Kidney epithelial cell (primary cell): ENCODE measurements at regions not wholly inside any gene's neighbourhood (a gene's known extent, or its start where the extent isn't known, plus 50 kb on each side); places are given as distances from the start of the nearest gene placed in this dataset.
"Not testable (repeated sequence)": the region's sequence is repeated elsewhere in the genome, so short reads cannot be mapped to it uniquely, and the experiment has no call there.

Experiments
- DNase-seq: peaks from one replicate; pipeline ENCODE4 v3.0.0-alpha.2; 2010; ENCODE audit warnings: low read depth
- H3K27me3 ChIP-seq: 2 replicates; pipeline ENCODE4 v1.6.0; 2011; ENCODE audit warnings: low read length; ENCODE audit not compliant: control insufficient read depth, insufficient read depth
- H3K36me3 ChIP-seq: 2 replicates; pipeline ENCODE4 v1.5.1; 2011; ENCODE audit warnings: low read length; ENCODE audit not compliant: control insufficient read depth, insufficient read depth
- H3K4me3 ChIP-seq: 2 replicates; pipeline ENCODE4 v1.5.1; 2011; ENCODE audit warnings: low read depth, mild to moderate bottlenecking, control low read depth, low read length
- CTCF ChIP-seq: IDR thresholded peaks from 2 replicates; pipeline ENCODE4 v1.5.1; 2011; ENCODE audit warnings: mild to moderate bottlenecking, moderate library complexity, low read length, control low read depth, inconsistent platforms; ENCODE audit not compliant: insufficient read depth, poor library complexity, severe bottlenecking

- Histone ChIP-seq H3K4me3 (no peak overlapping the region), H3K36me3 (no peaks in the 10 kb centered on the region), H3K27me3 (no peaks in the 10 kb centered on the region)
- TF ChIP-seq CTCF = no peak
- DNase-seq = no peak
These were observed 115.9 kb upstream of the ASB18 start for GRCh38 chr2:236380051-236380612.

GRCh38 chr2:236381253-236381652 is 117.0 kb upstream of the ASB18 start:
- H3K4me3 ChIP-seq, H3K27me3 ChIP-seq, DNase-seq, H3K36me3 ChIP-seq: not testable (repeated sequence)

- DNase-seq, H3K4me3 ChIP-seq, H3K27me3 ChIP-seq, H3K36me3 ChIP-seq: not testable (repeated sequence)
These were observed 125.3 kb upstream of the ASB18 start for GRCh38 chr2:236389284-236390216.

- no peak overlapping the region for H3K4me3 ChIP-seq
- no peaks in the 10 kb centered on the region for H3K36me3 ChIP-seq
- H3K27me3 ChIP-seq = no peaks in the 10 kb centered on the region
- TF ChIP-seq CTCF = no peak
- DNase-seq = no peak
These were observed 128.9 kb upstream of the ASB18 start for GRCh38 chr2:236393101-236393500.

- no peak for TF ChIP-seq CTCF
- DNase-seq = no peak
- no peaks in the 10 kb centered on the region for H3K27me3 ChIP-seq
- no peak overlapping the region for H3K4me3 ChIP-seq
- H3K36me3 ChIP-seq = no peaks in the 10 kb centered on the region
These were observed 129.4 kb upstream of the ASB18 start for GRCh38 chr2:236393581-236393980.

- no peak for DNase-seq
- no peak for TF ChIP-seq CTCF
- H3K27me3 ChIP-seq = no peaks in the 10 kb centered on the region
These were observed 130.4 kb upstream of the ASB18 start for GRCh38 chr2:236394571-236394970.

More at GRCh38 chr2:236394571-236394970, 130.4 kb upstream of the ASB18 start:
- H3K4me3 ChIP-seq = no peak overlapping the region
- H3K36me3 ChIP-seq = no peaks in the 10 kb centered on the region
